ENCODE measurements at regions not wholly inside any gene's neighbourhood (a gene's known extent, or its start where the extent isn't known, plus 50 kb on each side); places are given as distances from the start of the nearest gene placed in this dataset.

GRCh38 chr11:112504056-112504455 lies 243.4 kb upstream of the PLET1 start:
- TF ChIP-seq CTCF (IDR thresholded peaks at IDR 0.05) (no peak), POLR2A (IDR thresholded peaks at IDR 0.05) (no peak)
